A549 (cell line): ENCODE measurements at regions not wholly inside any gene's neighbourhood (a gene's known extent, or its start where the extent isn't known, plus 50 kb on each side); places are given as distances from the start of the nearest gene placed in this dataset.
A peak's percentile ranks its signal among the peaks of the same experiment; 100 is the strongest.

Source experiments
- ATAC-seq, 2 experiments: fragments of 200-7000 bp in 1 of 2; fragments of >200 bp in 1 of 2; cut with Nextera tagmentation in 1 of 2; cut with Tn5 transposase in 1 of 2; 3 replicates each; pipeline versions ENCODE4 v1.8.0 to v1.9.1; 2018 to 2020; ENCODE audit warnings: mild to moderate bottlenecking in 1 of 2, moderate library complexity in 1 of 2
- CTCF ChIA-PET: fragments of 300-600 bp; sonication (Branson Sonifier 250); formaldehyde crosslinking; extraction: SDS; loops from one replicate; lab custom pipeline; 2021; ENCODE audit warnings: antibody characterized with exemption, inconsistent platforms; lab: Yijun Ruan, JAX
- POLR2A ChIA-PET: fragments of 350-600 bp; formaldehyde crosslinking; extraction: SDS; loops from one replicate; lab custom pipeline; 2021; ENCODE audit warnings: antibody characterized with exemption, inconsistent platforms; lab: Yijun Ruan, JAX
- DNase-seq, 2 experiments: peaks; one replicate each; pipeline versions ENCODE4 v3.0.0 to v3.0.0-alpha.2; 2011 to 2016; ENCODE audit warnings: low read depth in 1 of 2, low spot score in 1 of 2
- FAIRE-seq: peaks from 2 replicates; lab custom pipeline; 2011; peaks lifted over from hg19 to GRCh38; lab: Jason Lieb, UNC
- H3K27ac ChIP-seq, 2 experiments: fragments of >200 bp; sonication (Bioruptor Twin); formaldehyde crosslinking; 3 replicates each; pipeline ENCODE4 v1.5.1; 2016 to 2017
- H3K4me1 ChIP-seq: fragments of >200 bp; sonication (Bioruptor Twin); formaldehyde crosslinking; 3 replicates; pipeline ENCODE4 v1.6.1; 2016
- H3K4me2 ChIP-seq: fragments of >200 bp; sonication (Bioruptor Twin); formaldehyde crosslinking; 3 replicates; pipeline ENCODE4 v1.6.1; 2016
- H3K4me3 ChIP-seq: fragments of >200 bp; sonication (Bioruptor Twin); formaldehyde crosslinking; 3 replicates; pipeline ENCODE4 v1.5.1; 2016
- H3K9me3 ChIP-seq: fragments of >200 bp; sonication (Bioruptor Twin); formaldehyde crosslinking; 3 replicates; pipeline ENCODE4 v1.6.1; 2016
- CBX2 ChIP-seq: fragments of 200-600 bp; sonication (generic); IDR thresholded peaks from 2 replicates; pipeline ENCODE4 v1.6.1; 2016; ENCODE audit warnings: low read depth, mild to moderate bottlenecking, borderline replicate concordance
- EHF ChIP-seq: fragments of 250-450 bp; sonication (Bioruptor Pico); IDR thresholded peaks from 2 replicates; pipeline ENCODE4 v1.5.0; 2020; ENCODE audit warnings: mild to moderate bottlenecking
- EHMT2 ChIP-seq: fragments of 200-600 bp; sonication (generic); IDR thresholded peaks from 2 replicates; pipeline ENCODE4 v1.6.1; 2016; ENCODE audit warnings: antibody characterized with exemption, low read depth, mild to moderate bottlenecking, moderate library complexity
- FOSL2 ChIP-seq, 2 experiments: fragments of 450-650 bp in 1 of 2; fragments of >200 bp in 1 of 2; sonication (Bioruptor Twin) in 1 of 2; formaldehyde crosslinking; IDR thresholded peaks; 2 replicates each; pipeline versions ENCODE4 v1.5.0 to v1.6.1; 2016 to 2020; ENCODE audit warnings: mild to moderate bottlenecking in 1 of 2, moderate library complexity in 1 of 2
- FOXS1 ChIP-seq: fragments of 250-450 bp; sonication (Bioruptor Pico); IDR thresholded peaks from 2 replicates; pipeline ENCODE4 v1.5.0; 2020; ENCODE audit warnings: mild to moderate bottlenecking, moderate library complexity
- GATA3 ChIP-seq: IDR thresholded peaks from 2 replicates; pipeline ENCODE4 v1.6.1; 2012; ENCODE audit warnings: borderline replicate concordance
- HEYL ChIP-seq: fragments of 250-450 bp; sonication (Bioruptor Pico); IDR thresholded peaks from 2 replicates; pipeline ENCODE4 v1.8.0; 2021; ENCODE audit warnings: mild to moderate bottlenecking, moderate library complexity
- HMGXB4 ChIP-seq: fragments of 250-450 bp; sonication (Bioruptor Pico); IDR thresholded peaks from 2 replicates; pipeline ENCODE4 v1.5.0; 2021; ENCODE audit warnings: mild to moderate bottlenecking, moderate library complexity, borderline replicate concordance
- JUN ChIP-seq, 2 experiments: fragments of >200 bp; sonication (Bioruptor Twin); formaldehyde crosslinking; IDR thresholded peaks; 2 replicates in 1 of 2; 3 replicates in 1 of 2; pipeline ENCODE4 v1.6.1; 2016 to 2017
- KDM5A ChIP-seq: fragments of 200-600 bp; sonication (generic); IDR thresholded peaks from 2 replicates; pipeline ENCODE4 v1.6.1; 2016; ENCODE audit warnings: antibody characterized with exemption, mild to moderate bottlenecking
- MAZ ChIP-seq: fragments of 150-350 bp; IDR thresholded peaks from 2 replicates; pipeline ENCODE4 v1.6.1; 2014; ENCODE audit warnings: antibody characterized with exemption, low read depth, low read length, borderline replicate concordance
- MYC ChIP-seq: IDR thresholded peaks from 2 replicates; pipeline ENCODE4 v1.6.1; 2012; ENCODE audit warnings: mild to moderate bottlenecking, inconsistent platforms, low read length, improper control_type of control experiment, borderline replicate concordance
- NFE2L2 ChIP-seq: fragments of 150-350 bp; conservative IDR thresholded peaks from 2 replicates; pipeline ENCODE4 v1.6.1; 2014; ENCODE audit warnings: low read length
- NR3C1 ChIP-seq: fragments of >200 bp; sonication (Bioruptor Twin); formaldehyde crosslinking; IDR thresholded peaks from 3 replicates; pipeline ENCODE4 v1.6.1; 2017
- PBX3 ChIP-seq: IDR thresholded peaks from 2 replicates; pipeline ENCODE4 v1.6.1; 2012
- PHF8 ChIP-seq: fragments of 200-600 bp; sonication (generic); IDR thresholded peaks from 2 replicates; pipeline ENCODE4 v1.6.1; 2016; ENCODE audit warnings: low read depth, mild to moderate bottlenecking, antibody characterized with exemption, moderate library complexity, borderline replicate concordance
- RAD21 ChIP-seq, 2 experiments: fragments of >200 bp in 1 of 2; sonication (Bioruptor Twin) in 1 of 2; formaldehyde crosslinking in 1 of 2; IDR thresholded peaks in 1 of 2; conservative IDR thresholded peaks in 1 of 2; 2 replicates in 1 of 2; 3 replicates in 1 of 2; pipeline ENCODE4 v1.6.1; 2012 to 2018; ENCODE audit warnings: inconsistent platforms in 1 of 2
- RARB ChIP-seq: fragments of 250-450 bp; sonication (Bioruptor Pico); IDR thresholded peaks from 2 replicates; pipeline ENCODE4 v1.8.0; 2021; ENCODE audit warnings: mild to moderate bottlenecking, moderate library complexity
- REST ChIP-seq: fragments of 200-600 bp; sonication (generic); IDR thresholded peaks from 2 replicates; pipeline ENCODE4 v1.6.1; 2016; ENCODE audit warnings: antibody characterized with exemption, mild to moderate bottlenecking, moderate library complexity
- RFX5 ChIP-seq: fragments of 450-650 bp; IDR thresholded peaks from 2 replicates; pipeline ENCODE4 v1.7.1; 2014; ENCODE audit warnings: antibody characterized with exemption, mild to moderate bottlenecking, moderate library complexity
- RNF2 ChIP-seq: fragments of 200-600 bp; sonication (generic); IDR thresholded peaks from 2 replicates; pipeline ENCODE4 v1.6.1; 2016; ENCODE audit warnings: low read depth, mild to moderate bottlenecking, antibody characterized with exemption, moderate library complexity, borderline replicate concordance
- SMC3 ChIP-seq: fragments of >200 bp; sonication (Bioruptor Twin); formaldehyde crosslinking; IDR thresholded peaks from 3 replicates; pipeline ENCODE4 v1.6.1; 2018; ENCODE audit warnings: inconsistent platforms
- ZC3H11A ChIP-seq: fragments of 450-650 bp; IDR thresholded peaks from 2 replicates; pipeline ENCODE4 v1.6.1; 2014; ENCODE audit warnings: antibody characterized with exemption, mild to moderate bottlenecking
- WGBS: methylation state at CpG from one replicate; pipeline ENCODE4 v1.1.6; 2017; ENCODE audit errors: missing lambda C conversion rate; 5-methylcytosine and 5-hydroxymethylcytosine counted together
- TF ChIP-seq, protein P1 (sequence below): fragments of 250-450 bp; sonication (Bioruptor Pico); IDR thresholded peaks from 2 replicates; pipeline ENCODE4 v1.5.0; 2020; ENCODE audit warnings: low read depth, mild to moderate bottlenecking, moderate library complexity
- TF ChIP-seq, protein P2 (sequence below): fragments of >200 bp; sonication (Bioruptor Twin); formaldehyde crosslinking; IDR thresholded peaks from 2 replicates; pipeline ENCODE4 v1.6.1; 2016
- TF ChIP-seq, protein P3 (sequence below): IDR thresholded peaks from 2 replicates; pipeline ENCODE4 v1.6.1; 2012

- Histone ChIP-seq H3K9me3 (no peaks in the 10 kb centered on the region), H3K4me1 (no peaks in the 10 kb centered on the region), H3K4me2 (no peak overlapping the region), H3K4me3 (no peak overlapping the region), H3K27ac (no peak overlapping the region)
- TF ChIP-seq FOXS1 (CRISPR knock-in tag) (no peak), RNF2 (peak; percentile 53; the same call in 1 of the 2 replicates)
- ChIA-PET CTCF (no interaction called here), POLR2A (no interaction called here)
- 70% methylated on average over 3 of the region's 3 CpGs for WGBS
- ATAC-seq (no peak), DNase-seq (no peak), FAIRE-seq (no peak)
Observed at GRCh38 chr6:71430018-71430417, 141.4 kb downstream of the OGFRL1 start.

GRCh38 chr6:71433441-71433840, 144.8 kb downstream of the OGFRL1 start:
- ChIA-PET CTCF (no interaction called here), POLR2A (no interaction called here)
- TF ChIP-seq RARB (CRISPR knock-in tag) (no peak), ZC3H11A (no peak), HEYL (CRISPR knock-in tag) (no peak), RFX5 (no peak), NR3C1 (no peak), HMGXB4 (no peak), GATA3 (no peak), MYC (no peak)
- H3K4me3 ChIP-seq: no peak overlapping the region
- no peak overlapping the region for H3K27ac ChIP-seq
- DNase-seq (no peak), ATAC-seq (no peak), FAIRE-seq (no peak)
- no peak overlapping the region for H3K4me2 ChIP-seq
- no peaks in the 10 kb centered on the region for H3K9me3 ChIP-seq
- H3K4me1 ChIP-seq: no peaks in the 10 kb centered on the region

DNA sequence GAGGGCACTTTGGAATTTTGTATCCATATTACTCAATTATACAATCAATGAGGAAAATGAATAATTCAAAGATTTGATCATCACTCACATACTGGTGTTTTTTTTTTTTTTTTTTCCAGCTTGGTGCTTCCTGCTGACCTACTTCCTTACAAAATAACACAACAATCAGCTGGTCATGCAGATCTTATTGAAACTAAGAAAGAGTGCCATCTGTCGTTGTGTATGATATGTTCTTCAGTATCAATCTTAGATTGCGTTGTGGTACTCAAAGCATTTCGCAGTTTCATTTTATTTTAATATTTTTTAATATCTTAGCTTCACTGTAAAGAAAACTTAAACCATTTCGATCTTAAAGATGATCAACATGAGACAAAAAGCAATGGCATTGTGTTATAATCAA, 155.6 kb downstream of the OGFRL1 start:
- Histone ChIP-seq H3K4me1 (peaks cover 4% of the 10 kb centered on the region; the same call in 1 of the 3 replicates), H3K9me3 (peaks cover 3% of the 10 kb centered on the region; the same call in 1 of the 3 replicates), H3K4me2 (peak overlapping the region; percentile 70), H3K4me3 (no peak overlapping the region), H3K27ac (peak overlapping the region in 1 of 2 experiments; percentile 60; a peak in 1 of 6 replicates)
- CTCF ChIA-PET: interaction anchor here (0.5 to 1.8 kb wide), 16 partner anchors 21 to 146 kb away, joined by 3 to 8 read pairs (median 4); no protein-coding TSS in a partner anchor
- ATAC-seq: peak; percentile 62 to 82; a peak in 4 of 6 replicates
- DNase-seq: peak in 1 of 2 experiments; percentile 58
- 0% methylated on average over 4 of the region's 4 CpGs for WGBS
- peak; percentile 23 for FAIRE-seq
- POLR2A ChIA-PET: interaction anchor here (0.8 to 1.0 kb wide), 2 partner anchors 24 to 156 kb away, joined by 3 to 5 read pairs; no protein-coding TSS in a partner anchor
- no peak for TF ChIP-seq CBX2
- no peak for TF ChIP-seq ZC3H11A
- TF ChIP-seq RAD21 (conservative IDR thresholded peaks at IDR 0.05 in 1 of 2, IDR thresholded peaks at IDR 0.05 in 1 of 2): peak; percentile 48 to 55
- TF ChIP-seq, protein P1, sequence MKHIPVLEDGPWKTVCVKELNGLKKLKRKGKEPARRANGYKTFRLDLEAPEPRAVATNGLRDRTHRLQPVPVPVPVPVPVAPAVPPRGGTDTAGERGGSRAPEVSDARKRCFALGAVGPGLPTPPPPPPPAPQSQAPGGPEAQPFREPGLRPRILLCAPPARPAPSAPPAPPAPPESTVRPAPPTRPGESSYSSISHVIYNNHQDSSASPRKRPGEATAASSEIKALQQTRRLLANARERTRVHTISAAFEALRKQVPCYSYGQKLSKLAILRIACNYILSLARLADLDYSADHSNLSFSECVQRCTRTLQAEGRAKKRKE (CRISPR knock-in tag): no peak
- no peak for TF ChIP-seq RNF2
- TF ChIP-seq, protein P2, sequence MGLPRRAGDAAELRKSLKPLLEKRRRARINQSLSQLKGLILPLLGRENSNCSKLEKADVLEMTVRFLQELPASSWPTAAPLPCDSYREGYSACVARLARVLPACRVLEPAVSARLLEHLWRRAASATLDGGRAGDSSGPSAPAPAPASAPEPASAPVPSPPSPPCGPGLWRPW: no peak
- TF ChIP-seq, protein P3, sequence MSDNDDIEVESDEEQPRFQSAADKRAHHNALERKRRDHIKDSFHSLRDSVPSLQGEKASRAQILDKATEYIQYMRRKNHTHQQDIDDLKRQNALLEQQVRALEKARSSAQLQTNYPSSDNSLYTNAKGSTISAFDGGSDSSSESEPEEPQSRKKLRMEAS: no peak
- TF ChIP-seq PHF8: no peak
- no peak for TF ChIP-seq EHF
- TF ChIP-seq EHMT2: no peak
- TF ChIP-seq REST: no peak
- TF ChIP-seq NFE2L2: no peak
- TF ChIP-seq JUN (IDR thresholded peaks at IDR 0.05): no peak
- TF ChIP-seq MAZ: no peak
- TF ChIP-seq FOSL2 (IDR thresholded peaks at IDR 0.05): no peak
- no peak for TF ChIP-seq FOSL2 (CRISPR knock-in tag; IDR thresholded peaks at IDR 0.05)
- peak; percentile 54; the same call in 2 of the 3 replicates for TF ChIP-seq SMC3
- no peak for TF ChIP-seq KDM5A
- no peak for TF ChIP-seq PBX3
